ENCODE measurements at regions not wholly inside any gene's neighbourhood (a gene's known extent, or its start where the extent isn't known, plus 50 kb on each side); places are given as distances from the start of the nearest gene placed in this dataset.
A peak's percentile ranks its signal among the peaks of the same experiment; 100 is the strongest.

DNA sequence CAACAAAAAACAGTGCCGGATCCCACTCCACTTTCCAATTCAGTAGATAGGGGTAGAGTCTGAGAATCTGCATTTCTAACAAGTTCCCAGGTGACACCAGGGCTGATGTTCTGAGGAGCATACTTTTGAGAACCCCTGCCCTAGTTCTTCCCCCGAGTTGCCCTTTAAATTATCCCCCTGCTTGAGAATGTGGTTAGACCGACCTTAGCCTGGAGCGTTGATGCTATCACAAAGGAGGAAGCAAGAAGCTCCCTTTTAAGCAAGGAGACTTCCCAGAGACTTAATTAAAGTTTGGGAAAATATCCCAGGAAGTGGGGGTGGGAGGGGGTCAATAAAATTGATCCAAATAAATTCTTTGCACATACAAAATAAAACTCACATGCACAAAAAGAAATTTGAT is 485.9 kb downstream of the SMARCA1 start:
- Histone ChIP-seq H3K14ac (ENCODE audit: insufficient read depth, low read length) (no peak overlapping the region), H3K9me3 (ENCODE audit: control insufficient read depth, low read depth, low read length) (no peaks in the 10 kb centered on the region), H2BK5ac (ENCODE audit: insufficient read length, low read length) (no peak overlapping the region), H2AFZ (ENCODE audit: low read length) (no peak overlapping the region), H3K4me1 (ENCODE audit: insufficient read depth, low read length) (no peaks in the 10 kb centered on the region; the same call in 1 of the 2 replicates), H3K79me2 (ENCODE audit: insufficient read depth, low read length) (no peaks in the 10 kb centered on the region), H2BK12ac (ENCODE audit: insufficient read length, low read depth, low read length) (no peak overlapping the region), H3K79me1 (ENCODE audit: insufficient read depth, low read depth, low read length, poor library complexity, severe bottlenecking) (no peaks in the 10 kb centered on the region), H2BK20ac (ENCODE audit: low read depth, low read length, poor library complexity, severe bottlenecking) (no peak overlapping the region), H3K23ac (ENCODE audit: insufficient read length, low read depth, low read length) (no peak overlapping the region), H3K4ac (ENCODE audit: low read depth, low read length) (no peak overlapping the region), H4K5ac (ENCODE audit: insufficient read length, low read depth, low read length) (no peak overlapping the region), H2BK120ac (ENCODE audit: low read depth, low read length, poor library complexity, severe bottlenecking) (no peak overlapping the region), H3K4me2 (ENCODE audit: insufficient read depth, insufficient read length, low read length) (no peak overlapping the region), H2BK15ac (ENCODE audit: low read depth, low read length) (no peak overlapping the region), H3K18ac (ENCODE audit: insufficient read length, low read depth, low read length) (no peak overlapping the region), H3K9ac (ENCODE audit: extremely low read depth, insufficient read length, low read length) (no peak overlapping the region), H3K23me2 (ENCODE audit: insufficient read length, low read depth, low read length, poor library complexity, severe bottlenecking) (no peaks in the 10 kb centered on the region), H3K56ac (ENCODE audit: insufficient read length, low read depth, low read length) (no peak overlapping the region), H4K8ac (replicated peaks; ENCODE audit: insufficient read length, low read depth, low read length) (no peak overlapping the region), H3K27me3 (ENCODE audit: insufficient read depth, low read length) (no peaks in the 10 kb centered on the region), H3K27ac (ENCODE audit: insufficient read length, low read depth, low read length) (no peak overlapping the region), H3T11ph (ENCODE audit: low read length) (no peak overlapping the region), H2AK5ac (ENCODE audit: insufficient read length, low read length) (no peak overlapping the region), H4K20me1 (ENCODE audit: control insufficient read depth, insufficient read depth, insufficient read length) (no peaks in the 10 kb centered on the region), H4K91ac (ENCODE audit: insufficient read length, low read depth, low read length) (no peak overlapping the region)
- TF ChIP-seq, protein P1, sequence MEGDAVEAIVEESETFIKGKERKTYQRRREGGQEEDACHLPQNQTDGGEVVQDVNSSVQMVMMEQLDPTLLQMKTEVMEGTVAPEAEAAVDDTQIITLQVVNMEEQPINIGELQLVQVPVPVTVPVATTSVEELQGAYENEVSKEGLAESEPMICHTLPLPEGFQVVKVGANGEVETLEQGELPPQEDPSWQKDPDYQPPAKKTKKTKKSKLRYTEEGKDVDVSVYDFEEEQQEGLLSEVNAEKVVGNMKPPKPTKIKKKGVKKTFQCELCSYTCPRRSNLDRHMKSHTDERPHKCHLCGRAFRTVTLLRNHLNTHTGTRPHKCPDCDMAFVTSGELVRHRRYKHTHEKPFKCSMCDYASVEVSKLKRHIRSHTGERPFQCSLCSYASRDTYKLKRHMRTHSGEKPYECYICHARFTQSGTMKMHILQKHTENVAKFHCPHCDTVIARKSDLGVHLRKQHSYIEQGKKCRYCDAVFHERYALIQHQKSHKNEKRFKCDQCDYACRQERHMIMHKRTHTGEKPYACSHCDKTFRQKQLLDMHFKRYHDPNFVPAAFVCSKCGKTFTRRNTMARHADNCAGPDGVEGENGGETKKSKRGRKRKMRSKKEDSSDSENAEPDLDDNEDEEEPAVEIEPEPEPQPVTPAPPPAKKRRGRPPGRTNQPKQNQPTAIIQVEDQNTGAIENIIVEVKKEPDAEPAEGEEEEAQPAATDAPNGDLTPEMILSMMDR (conservative IDR thresholded peaks at IDR 0.05) = no peak
- Mint-ChIP-seq H3K9me3 (no peaks in the 10 kb centered on the region), H3K4me3 (no peak overlapping the region; a peak in 1 of 5 replicates), H3K27me3 (ENCODE audit: low read depth) (no peaks in the 10 kb centered on the region; the same call in 1 of the 2 replicates), H3K27ac (peak overlapping the region in 1 of 3 experiments; percentile 87; a peak in 3 of 7 replicates), H3K36me3 (ENCODE audit: insufficient read depth in 1 of 3, low read depth in 3 of 3) (peaks cover under 1 to 3% (median 1%) of the 10 kb centered on the region in 3 experiments; a peak in 3 of 7 replicates), H3K4me1 (peaks cover 20 to 22% of the 10 kb centered on the region in 2 experiments)
- no peak for DNase-seq
- no CpG with 5 or more reads among the region's 4 CpGs for WGBS (ENCODE audit: extremely low coverage, insufficient read length, low lambda C conversion rate)

Measured in H9 (cell line).